ENCODE measurements at regions not wholly inside any gene's neighbourhood (a gene's known extent, or its start where the extent isn't known, plus 50 kb on each side); places are given as distances from the start of the nearest gene placed in this dataset.

DNA sequence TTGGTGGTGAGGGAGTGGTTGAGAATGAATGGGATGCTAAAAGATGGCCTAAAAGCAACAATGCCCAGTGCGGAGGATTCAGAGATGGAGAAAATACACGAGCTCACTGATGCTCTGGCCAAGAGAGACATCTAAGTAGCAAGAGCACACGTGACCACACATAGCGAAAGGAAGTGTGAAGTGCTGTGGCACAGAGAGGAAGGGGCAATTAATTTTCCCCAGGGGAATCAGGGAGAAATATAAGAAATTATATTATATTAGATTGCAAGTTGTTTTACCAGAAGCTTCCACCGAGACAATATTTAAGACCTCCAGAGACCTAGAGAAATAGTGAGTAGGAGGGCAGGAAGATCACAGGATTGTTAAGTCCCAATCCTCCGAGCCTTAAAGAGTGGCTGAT is 80.6 kb downstream of the RCN1 start:
- Histone ChIP-seq H3K9ac (ENCODE audit: low read depth in 1 of 2, low read length in 2 of 2) (no peak overlapping the region), H3K36me3 (ENCODE audit: control insufficient read depth in 4 of 4, insufficient read depth in 3 of 4, low read depth in 1 of 4, low read length in 3 of 4) (no peaks in the 10 kb centered on the region), H3K9me3 (ENCODE audit: control insufficient read depth in 4 of 4, low read length in 3 of 4) (no peaks in the 10 kb centered on the region), H3K4me1 (ENCODE audit: control insufficient read depth in 4 of 4, insufficient read depth in 4 of 4, low read length in 3 of 4) (peaks cover 0 to 4% (median 0%) of the 10 kb centered on the region in 4 donors), H3K27me3 (ENCODE audit: control insufficient read depth in 4 of 4, insufficient read depth in 4 of 4, low read length in 3 of 4) (peaks cover 0 to 7% (median 0%) of the 10 kb centered on the region in 4 donors), H3K27ac (ENCODE audit: low read depth in 1 of 2, low read length in 2 of 2) (no peak overlapping the region), H3K4me3 (ENCODE audit: low read depth in 1 of 3, low read length in 3 of 3) (no peak overlapping the region)
- no peak for DNase-seq (ENCODE audit: low spot score)
- 79% methylated on average over 6 of the region's 6 CpGs for whole genome bisulfite sequencing
- TF ChIP-seq, protein P1, sequence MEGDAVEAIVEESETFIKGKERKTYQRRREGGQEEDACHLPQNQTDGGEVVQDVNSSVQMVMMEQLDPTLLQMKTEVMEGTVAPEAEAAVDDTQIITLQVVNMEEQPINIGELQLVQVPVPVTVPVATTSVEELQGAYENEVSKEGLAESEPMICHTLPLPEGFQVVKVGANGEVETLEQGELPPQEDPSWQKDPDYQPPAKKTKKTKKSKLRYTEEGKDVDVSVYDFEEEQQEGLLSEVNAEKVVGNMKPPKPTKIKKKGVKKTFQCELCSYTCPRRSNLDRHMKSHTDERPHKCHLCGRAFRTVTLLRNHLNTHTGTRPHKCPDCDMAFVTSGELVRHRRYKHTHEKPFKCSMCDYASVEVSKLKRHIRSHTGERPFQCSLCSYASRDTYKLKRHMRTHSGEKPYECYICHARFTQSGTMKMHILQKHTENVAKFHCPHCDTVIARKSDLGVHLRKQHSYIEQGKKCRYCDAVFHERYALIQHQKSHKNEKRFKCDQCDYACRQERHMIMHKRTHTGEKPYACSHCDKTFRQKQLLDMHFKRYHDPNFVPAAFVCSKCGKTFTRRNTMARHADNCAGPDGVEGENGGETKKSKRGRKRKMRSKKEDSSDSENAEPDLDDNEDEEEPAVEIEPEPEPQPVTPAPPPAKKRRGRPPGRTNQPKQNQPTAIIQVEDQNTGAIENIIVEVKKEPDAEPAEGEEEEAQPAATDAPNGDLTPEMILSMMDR (IDR thresholded peaks at IDR 0.05; ENCODE audit: low read depth, low read length, missing input control), result no peak
- no peak for TF ChIP-seq YY1 (IDR thresholded peaks at IDR 0.05)
- TF ChIP-seq EGR1 (IDR thresholded peaks at IDR 0.05; ENCODE audit: low read depth in 2 of 2), result no peak
- TF ChIP-seq RAD21 (IDR thresholded peaks at IDR 0.05), result no peak
- no peak for TF ChIP-seq SP1 (IDR thresholded peaks at IDR 0.05)
- TF ChIP-seq RXRA (IDR thresholded peaks at IDR 0.05), result no peak
- TF ChIP-seq GABPA (IDR thresholded peaks at IDR 0.05 in 1 of 2, conservative IDR thresholded peaks at IDR 0.05 in 1 of 2), result no peak
- no peak for TF ChIP-seq HNF4G (IDR thresholded peaks at IDR 0.05)
- TF ChIP-seq, protein P2, sequence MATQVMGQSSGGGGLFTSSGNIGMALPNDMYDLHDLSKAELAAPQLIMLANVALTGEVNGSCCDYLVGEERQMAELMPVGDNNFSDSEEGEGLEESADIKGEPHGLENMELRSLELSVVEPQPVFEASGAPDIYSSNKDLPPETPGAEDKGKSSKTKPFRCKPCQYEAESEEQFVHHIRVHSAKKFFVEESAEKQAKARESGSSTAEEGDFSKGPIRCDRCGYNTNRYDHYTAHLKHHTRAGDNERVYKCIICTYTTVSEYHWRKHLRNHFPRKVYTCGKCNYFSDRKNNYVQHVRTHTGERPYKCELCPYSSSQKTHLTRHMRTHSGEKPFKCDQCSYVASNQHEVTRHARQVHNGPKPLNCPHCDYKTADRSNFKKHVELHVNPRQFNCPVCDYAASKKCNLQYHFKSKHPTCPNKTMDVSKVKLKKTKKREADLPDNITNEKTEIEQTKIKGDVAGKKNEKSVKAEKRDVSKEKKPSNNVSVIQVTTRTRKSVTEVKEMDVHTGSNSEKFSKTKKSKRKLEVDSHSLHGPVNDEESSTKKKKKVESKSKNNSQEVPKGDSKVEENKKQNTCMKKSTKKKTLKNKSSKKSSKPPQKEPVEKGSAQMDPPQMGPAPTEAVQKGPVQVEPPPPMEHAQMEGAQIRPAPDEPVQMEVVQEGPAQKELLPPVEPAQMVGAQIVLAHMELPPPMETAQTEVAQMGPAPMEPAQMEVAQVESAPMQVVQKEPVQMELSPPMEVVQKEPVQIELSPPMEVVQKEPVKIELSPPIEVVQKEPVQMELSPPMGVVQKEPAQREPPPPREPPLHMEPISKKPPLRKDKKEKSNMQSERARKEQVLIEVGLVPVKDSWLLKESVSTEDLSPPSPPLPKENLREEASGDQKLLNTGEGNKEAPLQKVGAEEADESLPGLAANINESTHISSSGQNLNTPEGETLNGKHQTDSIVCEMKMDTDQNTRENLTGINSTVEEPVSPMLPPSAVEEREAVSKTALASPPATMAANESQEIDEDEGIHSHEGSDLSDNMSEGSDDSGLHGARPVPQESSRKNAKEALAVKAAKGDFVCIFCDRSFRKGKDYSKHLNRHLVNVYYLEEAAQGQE (IDR thresholded peaks at IDR 0.05), result no peak
- TF ChIP-seq NR2F2 (IDR thresholded peaks at IDR 0.05), result no peak
- no peak for TF ChIP-seq HNF4A (conservative IDR thresholded peaks at IDR 0.05)
- TF ChIP-seq, protein P3, sequence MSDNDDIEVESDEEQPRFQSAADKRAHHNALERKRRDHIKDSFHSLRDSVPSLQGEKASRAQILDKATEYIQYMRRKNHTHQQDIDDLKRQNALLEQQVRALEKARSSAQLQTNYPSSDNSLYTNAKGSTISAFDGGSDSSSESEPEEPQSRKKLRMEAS (IDR thresholded peaks at IDR 0.05), result no peak
- TF ChIP-seq, protein P4, sequence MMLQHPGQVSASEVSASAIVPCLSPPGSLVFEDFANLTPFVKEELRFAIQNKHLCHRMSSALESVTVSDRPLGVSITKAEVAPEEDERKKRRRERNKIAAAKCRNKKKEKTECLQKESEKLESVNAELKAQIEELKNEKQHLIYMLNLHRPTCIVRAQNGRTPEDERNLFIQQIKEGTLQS (IDR thresholded peaks at IDR 0.05), result no peak
- no peak for TF ChIP-seq JUND (IDR thresholded peaks at IDR 0.05)
- TF ChIP-seq TAF1 (conservative IDR thresholded peaks at IDR 0.05), result no peak
- TF ChIP-seq, protein P5, sequence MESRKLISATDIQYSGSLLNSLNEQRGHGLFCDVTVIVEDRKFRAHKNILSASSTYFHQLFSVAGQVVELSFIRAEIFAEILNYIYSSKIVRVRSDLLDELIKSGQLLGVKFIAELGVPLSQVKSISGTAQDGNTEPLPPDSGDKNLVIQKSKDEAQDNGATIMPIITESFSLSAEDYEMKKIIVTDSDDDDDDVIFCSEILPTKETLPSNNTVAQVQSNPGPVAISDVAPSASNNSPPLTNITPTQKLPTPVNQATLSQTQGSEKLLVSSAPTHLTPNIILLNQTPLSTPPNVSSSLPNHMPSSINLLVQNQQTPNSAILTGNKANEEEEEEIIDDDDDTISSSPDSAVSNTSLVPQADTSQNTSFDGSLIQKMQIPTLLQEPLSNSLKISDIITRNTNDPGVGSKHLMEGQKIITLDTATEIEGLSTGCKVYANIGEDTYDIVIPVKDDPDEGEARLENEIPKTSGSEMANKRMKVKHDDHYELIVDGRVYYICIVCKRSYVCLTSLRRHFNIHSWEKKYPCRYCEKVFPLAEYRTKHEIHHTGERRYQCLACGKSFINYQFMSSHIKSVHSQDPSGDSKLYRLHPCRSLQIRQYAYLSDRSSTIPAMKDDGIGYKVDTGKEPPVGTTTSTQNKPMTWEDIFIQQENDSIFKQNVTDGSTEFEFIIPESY (IDR thresholded peaks at IDR 0.05), result no peak
- TF ChIP-seq FOXA2 (IDR thresholded peaks at IDR 0.05), result no peak
- no peak for TF ChIP-seq FOXA1 (IDR thresholded peaks at IDR 0.05)

Measured in liver (tissue), 8 donors.